GM23338 (cell line): ENCODE measurements at regions not wholly inside any gene's neighbourhood (a gene's known extent, or its start where the extent isn't known, plus 50 kb on each side); places are given as distances from the start of the nearest gene placed in this dataset.

Source experiments
- ATAC-seq: fragments of 200-7000 bp; cut with Tn5 transposase; 3 replicates; pipeline ENCODE4 v1.9.1; 2020
- DNase-seq: peaks from one replicate; pipeline ENCODE4 v3.0.0-alpha.2; 2015; ENCODE audit warnings: low spot score
- H2AFZ ChIP-seq: fragments of 200-600 bp; sonication (generic); 2 replicates; pipeline ENCODE4 v1.8.0; 2016; ENCODE audit warnings: antibody characterized with exemption, mild to moderate bottlenecking, moderate library complexity
- H3F3A ChIP-seq: fragments of 200-600 bp; sonication (generic); replicated peaks from 2 replicates; pipeline ENCODE4 v1.8.0; 2017; ENCODE audit warnings: antibody characterized with exemption, mixed run types, low read depth
- H3K27ac ChIP-seq: fragments of 200-600 bp; sonication (generic); 2 replicates; pipeline ENCODE4 v1.6.1; 2016; ENCODE audit warnings: low read depth
- H3K27me3 ChIP-seq: fragments of 200-600 bp; sonication (generic); 2 replicates; pipeline ENCODE4 v1.8.0; 2016; ENCODE audit warnings: mild to moderate bottlenecking, mixed run types, moderate library complexity; ENCODE audit not compliant: insufficient read depth
- H3K36me3 ChIP-seq: fragments of 200-600 bp; sonication (generic); 2 replicates; pipeline ENCODE4 v1.8.0; 2016; ENCODE audit warnings: mild to moderate bottlenecking; ENCODE audit not compliant: insufficient read depth
- H3K4me1 ChIP-seq: fragments of 200-600 bp; sonication (generic); 2 replicates; pipeline ENCODE4 v1.8.0; 2016; ENCODE audit warnings: mild to moderate bottlenecking, moderate library complexity; ENCODE audit not compliant: insufficient read depth
- H3K4me2 ChIP-seq: fragments of 200-600 bp; sonication (generic); 2 replicates; pipeline ENCODE4 v1.7.1; 2017; ENCODE audit warnings: mixed run types
- H3K4me3 ChIP-seq: fragments of 200-600 bp; sonication (generic); 2 replicates; pipeline ENCODE4 v1.6.1; 2016; ENCODE audit warnings: mixed run types
- H3K79me2 ChIP-seq: fragments of 200-600 bp; sonication (generic); replicated peaks from 2 replicates; pipeline ENCODE4 v1.8.0; 2017; ENCODE audit warnings: mild to moderate bottlenecking; ENCODE audit not compliant: insufficient read depth
- H3K9me2 ChIP-seq: fragments of 200-600 bp; sonication (generic); 2 replicates; pipeline ENCODE4 v1.8.0; 2017; ENCODE audit not compliant: insufficient read depth
- H4K20me1 ChIP-seq: fragments of 200-600 bp; sonication (generic); replicated peaks from 2 replicates; pipeline ENCODE4 v1.8.0; 2017; ENCODE audit warnings: mild to moderate bottlenecking; ENCODE audit not compliant: insufficient read depth
- H3K27ac Mint-ChIP-seq: 2 replicates; pipeline ENCODE4 v1.8.0; 2020; ENCODE audit warnings: inconsistent platforms, mild to moderate bottlenecking, moderate library complexity, mixed read lengths
- H3K27me3 Mint-ChIP-seq: 3 replicates; pipeline ENCODE4 v1.8.0; 2022; ENCODE audit warnings: low read depth, mild to moderate bottlenecking, moderate library complexity, mixed read lengths, inconsistent platforms; ENCODE audit not compliant: insufficient read depth, poor library complexity
- H3K36me3 Mint-ChIP-seq: 3 replicates; pipeline ENCODE4 v1.8.0; 2021; ENCODE audit warnings: low read depth, mild to moderate bottlenecking, inconsistent platforms, moderate library complexity, mixed read lengths
- H3K4me1 Mint-ChIP-seq: 3 replicates; pipeline ENCODE4 v1.8.0; 2020; ENCODE audit warnings: mild to moderate bottlenecking, inconsistent platforms, mixed read lengths
- H3K4me3 Mint-ChIP-seq: 3 replicates; pipeline ENCODE4 v1.8.0; 2021; ENCODE audit warnings: moderate library complexity, mild to moderate bottlenecking, inconsistent platforms, mixed read lengths
- H3K9me3 Mint-ChIP-seq: 3 replicates; pipeline ENCODE4 v1.8.0; 2020; ENCODE audit warnings: moderate library complexity, mild to moderate bottlenecking, inconsistent platforms, mixed read lengths
- CREB1 ChIP-seq: fragments of 250-450 bp; sonication (Bioruptor Pico); IDR thresholded peaks from 2 replicates; pipeline ENCODE4 v1.5.0; 2020; ENCODE audit warnings: low read depth, mild to moderate bottlenecking, moderate library complexity
- EZH2phosphoT487 ChIP-seq: fragments of 200-600 bp; sonication (generic); IDR thresholded peaks from one replicate; pipeline ENCODE4 v1.8.1; 2018; ENCODE audit warnings: antibody characterized with exemption; ENCODE audit not compliant: unreplicated experiment
- NANOG ChIP-seq: IDR thresholded peaks from 2 replicates; pipeline ENCODE4 v1.6.1; 2016; ENCODE audit warnings: antibody characterized with exemption, borderline replicate concordance
- POLR2AphosphoS5 ChIP-seq: IDR thresholded peaks from 2 replicates; pipeline ENCODE4 v1.6.1; 2016; ENCODE audit warnings: antibody characterized with exemption, low read depth
- ZNF114 ChIP-seq: fragments of 250-450 bp; sonication (Bioruptor Pico); IDR thresholded peaks from 2 replicates; pipeline ENCODE4 v1.5.0; 2020; ENCODE audit warnings: mild to moderate bottlenecking, moderate library complexity
- ZNF331 ChIP-seq: fragments of 250-450 bp; sonication (Bioruptor Pico); IDR thresholded peaks from 2 replicates; pipeline ENCODE4 v1.5.0; 2020; ENCODE audit warnings: low read depth, mild to moderate bottlenecking, moderate library complexity
- TF ChIP-seq, protein P1 (sequence below): fragments of 250-450 bp; sonication (Bioruptor Pico); IDR thresholded peaks from 2 replicates; pipeline ENCODE4 v1.5.0; 2020; ENCODE audit warnings: mild to moderate bottlenecking, moderate library complexity

DNA sequence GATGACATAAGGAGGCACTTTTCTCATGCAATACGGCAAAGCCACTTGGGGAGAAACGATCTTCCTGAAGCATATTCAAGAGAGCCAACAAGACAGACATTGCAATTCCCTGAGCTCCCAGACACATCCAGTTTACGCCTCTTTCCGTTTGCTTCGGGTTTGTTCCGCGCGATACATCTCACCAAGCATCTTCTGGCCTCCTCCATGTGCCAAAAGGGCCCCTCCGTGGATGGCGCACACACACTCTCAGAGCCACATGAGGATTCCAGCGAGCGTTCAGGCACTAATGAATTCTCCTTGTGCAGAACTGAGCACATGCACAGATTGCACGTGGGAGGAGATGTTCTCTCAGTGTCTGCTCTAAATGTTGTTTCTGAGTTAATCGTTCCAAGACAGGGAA is 146.7 kb upstream of the SHISA6 start (continued):
- TF ChIP-seq, protein P1, sequence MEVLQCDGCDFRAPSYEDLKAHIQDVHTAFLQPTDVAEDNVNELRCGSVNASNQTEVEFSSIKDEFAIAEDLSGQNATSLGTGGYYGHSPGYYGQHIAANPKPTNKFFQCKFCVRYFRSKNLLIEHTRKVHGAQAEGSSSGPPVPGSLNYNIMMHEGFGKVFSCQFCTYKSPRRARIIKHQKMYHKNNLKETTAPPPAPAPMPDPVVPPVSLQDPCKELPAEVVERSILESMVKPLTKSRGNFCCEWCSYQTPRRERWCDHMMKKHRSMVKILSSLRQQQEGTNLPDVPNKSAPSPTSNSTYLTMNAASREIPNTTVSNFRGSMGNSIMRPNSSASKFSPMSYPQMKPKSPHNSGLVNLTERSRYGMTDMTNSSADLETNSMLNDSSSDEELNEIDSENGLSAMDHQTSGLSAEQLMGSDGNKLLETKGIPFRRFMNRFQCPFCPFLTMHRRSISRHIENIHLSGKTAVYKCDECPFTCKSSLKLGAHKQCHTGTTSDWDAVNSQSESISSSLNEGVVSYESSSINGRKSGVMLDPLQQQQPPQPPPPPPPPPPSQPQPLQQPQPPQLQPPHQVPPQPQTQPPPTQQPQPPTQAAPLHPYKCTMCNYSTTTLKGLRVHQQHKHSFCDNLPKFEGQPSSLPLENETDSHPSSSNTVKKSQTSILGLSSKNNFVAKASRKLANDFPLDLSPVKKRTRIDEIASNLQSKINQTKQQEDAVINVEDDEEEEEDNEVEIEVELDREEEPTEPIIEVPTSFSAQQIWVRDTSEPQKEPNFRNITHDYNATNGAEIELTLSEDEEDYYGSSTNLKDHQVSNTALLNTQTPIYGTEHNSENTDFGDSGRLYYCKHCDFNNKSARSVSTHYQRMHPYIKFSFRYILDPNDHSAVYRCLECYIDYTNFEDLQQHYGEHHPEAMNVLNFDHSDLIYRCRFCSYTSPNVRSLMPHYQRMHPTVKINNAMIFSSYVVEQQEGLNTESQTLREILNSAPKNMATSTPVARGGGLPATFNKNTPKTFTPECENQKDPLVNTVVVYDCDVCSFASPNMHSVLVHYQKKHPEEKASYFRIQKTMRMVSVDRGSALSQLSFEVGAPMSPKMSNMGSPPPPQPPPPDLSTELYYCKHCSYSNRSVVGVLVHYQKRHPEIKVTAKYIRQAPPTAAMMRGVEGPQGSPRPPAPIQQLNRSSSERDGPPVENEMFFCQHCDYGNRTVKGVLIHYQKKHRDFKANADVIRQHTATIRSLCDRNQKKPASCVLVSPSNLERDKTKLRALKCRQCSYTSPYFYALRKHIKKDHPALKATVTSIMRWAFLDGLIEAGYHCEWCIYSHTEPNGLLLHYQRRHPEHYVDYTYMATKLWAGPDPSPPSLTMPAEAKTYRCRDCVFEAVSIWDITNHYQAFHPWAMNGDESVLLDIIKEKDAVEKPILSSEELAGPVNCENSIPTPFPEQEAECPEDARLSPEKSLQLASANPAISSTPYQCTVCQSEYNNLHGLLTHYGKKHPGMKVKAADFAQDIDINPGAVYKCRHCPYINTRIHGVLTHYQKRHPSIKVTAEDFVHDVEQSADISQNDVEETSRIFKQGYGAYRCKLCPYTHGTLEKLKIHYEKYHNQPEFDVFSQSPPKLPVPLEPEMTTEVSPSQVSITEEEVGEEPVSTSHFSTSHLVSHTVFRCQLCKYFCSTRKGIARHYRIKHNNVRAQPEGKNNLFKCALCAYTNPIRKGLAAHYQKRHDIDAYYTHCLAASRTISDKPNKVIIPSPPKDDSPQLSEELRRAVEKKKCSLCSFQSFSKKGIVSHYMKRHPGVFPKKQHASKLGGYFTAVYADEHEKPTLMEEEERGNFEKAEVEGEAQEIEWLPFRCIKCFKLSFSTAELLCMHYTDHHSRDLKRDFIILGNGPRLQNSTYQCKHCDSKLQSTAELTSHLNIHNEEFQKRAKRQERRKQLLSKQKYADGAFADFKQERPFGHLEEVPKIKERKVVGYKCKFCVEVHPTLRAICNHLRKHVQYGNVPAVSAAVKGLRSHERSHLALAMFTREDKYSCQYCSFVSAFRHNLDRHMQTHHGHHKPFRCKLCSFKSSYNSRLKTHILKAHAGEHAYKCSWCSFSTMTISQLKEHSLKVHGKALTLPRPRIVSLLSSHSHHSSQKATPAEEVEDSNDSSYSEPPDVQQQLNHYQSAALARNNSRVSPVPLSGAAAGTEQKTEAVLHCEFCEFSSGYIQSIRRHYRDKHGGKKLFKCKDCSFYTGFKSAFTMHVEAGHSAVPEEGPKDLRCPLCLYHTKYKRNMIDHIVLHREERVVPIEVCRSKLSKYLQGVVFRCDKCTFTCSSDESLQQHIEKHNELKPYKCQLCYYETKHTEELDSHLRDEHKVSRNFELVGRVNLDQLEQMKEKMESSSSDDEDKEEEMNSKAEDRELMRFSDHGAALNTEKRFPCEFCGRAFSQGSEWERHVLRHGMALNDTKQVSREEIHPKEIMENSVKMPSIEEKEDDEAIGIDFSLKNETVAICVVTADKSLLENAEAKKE (CRISPR knock-in tag), result no peak
- TF ChIP-seq ZNF331, result no peak
- no peak for TF ChIP-seq CREB1 (CRISPR knock-in tag)
- no peak for TF ChIP-seq POLR2AphosphoS5
- TF ChIP-seq NANOG, result no peak
- TF ChIP-seq ZNF114 (CRISPR knock-in tag), result no peak

DNA sequence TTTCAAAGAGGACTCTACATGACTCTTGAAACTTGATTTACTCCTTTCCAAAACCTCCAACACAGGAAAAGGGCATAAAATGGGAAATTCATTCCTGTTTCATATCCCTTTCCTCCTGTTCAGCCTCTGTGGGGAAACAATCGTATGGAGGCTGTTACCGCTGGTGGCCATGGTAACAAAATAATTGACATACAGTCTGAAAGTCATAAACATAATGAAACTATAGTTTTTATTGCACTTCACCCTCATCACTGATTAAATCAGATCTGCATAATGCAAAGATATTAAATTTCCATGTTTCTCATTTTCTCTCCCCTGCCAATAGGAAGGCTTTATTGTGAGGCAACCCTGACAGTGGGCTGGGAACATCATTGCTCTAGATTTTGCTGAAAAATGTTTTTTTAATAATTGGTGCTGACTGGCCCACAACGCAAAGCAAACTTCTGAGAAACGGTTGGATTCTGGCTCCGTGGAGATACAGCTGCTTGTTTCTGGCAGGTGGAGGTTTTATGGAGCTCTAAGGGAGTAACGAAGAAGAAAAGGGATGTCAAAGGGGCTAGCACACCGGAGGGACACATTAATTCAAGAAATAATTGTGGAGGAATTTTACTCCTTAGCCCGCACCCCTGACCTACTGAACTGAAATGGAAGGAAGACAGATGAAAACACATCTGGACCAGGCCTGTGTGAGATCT is 154.2 kb upstream of the SHISA6 start:
- Mint-ChIP-seq H3K27ac (no peak overlapping the region), H3K36me3 (peaks cover 46% of the 10 kb centered on the region), H3K27me3 (peaks cover 2% of the 10 kb centered on the region), H3K9me3 (peaks cover 93% of the 10 kb centered on the region), H3K4me3 (no peak overlapping the region), H3K4me1 (no peaks in the 10 kb centered on the region)
- Histone ChIP-seq H3K4me1 (no peaks in the 10 kb centered on the region), H3K27me3 (no peaks in the 10 kb centered on the region), H2AFZ (no peak overlapping the region), H3K4me3 (no peak overlapping the region), H3K79me2 (no peaks in the 10 kb centered on the region), H3K9me2 (no peaks in the 10 kb centered on the region), H3F3A (no peaks in the 10 kb centered on the region), H3K36me3 (peaks cover 15% of the 10 kb centered on the region), H4K20me1 (no peaks in the 10 kb centered on the region), H3K4me2 (no peak overlapping the region), H3K27ac (no peak overlapping the region)
- ATAC-seq, result no peak
- no peak for DNase-seq
- no peak for TF ChIP-seq ZNF114 (CRISPR knock-in tag)
- TF ChIP-seq POLR2AphosphoS5, result no peak
- TF ChIP-seq EZH2phosphoT487, result no peak
- no peak for TF ChIP-seq ZNF331
- TF ChIP-seq, protein P1 (CRISPR knock-in tag), result no peak
